Uterus (tissue), 2 donors: ENCODE measurements at regions not wholly inside any gene's neighbourhood (a gene's known extent, or its start where the extent isn't known, plus 50 kb on each side); places are given as distances from the start of the nearest gene placed in this dataset.

Source experiments
- POLR2A ChIP-seq, 2 donors: fragments of 450-650 bp; IDR thresholded peaks; one replicate each; pipeline ENCODE4 v1.6.1; 2016; ENCODE audit warnings: antibody characterized with exemption in 2 of 2, mild to moderate bottlenecking in 1 of 2, moderate library complexity in 1 of 2
- TF ChIP-seq, protein P1 (sequence below), 4 experiments: fragments of 200-600 bp in 2 of 4; fragments of 450-650 bp in 2 of 4; sonication (generic) in 2 of 4; IDR thresholded peaks; one replicate each; pipeline ENCODE4 v1.5.1; 2016 to 2019; ENCODE audit warnings: antibody characterized with exemption in 4 of 4, mild to moderate bottlenecking in 2 of 4, moderate library complexity in 1 of 4

DNA sequence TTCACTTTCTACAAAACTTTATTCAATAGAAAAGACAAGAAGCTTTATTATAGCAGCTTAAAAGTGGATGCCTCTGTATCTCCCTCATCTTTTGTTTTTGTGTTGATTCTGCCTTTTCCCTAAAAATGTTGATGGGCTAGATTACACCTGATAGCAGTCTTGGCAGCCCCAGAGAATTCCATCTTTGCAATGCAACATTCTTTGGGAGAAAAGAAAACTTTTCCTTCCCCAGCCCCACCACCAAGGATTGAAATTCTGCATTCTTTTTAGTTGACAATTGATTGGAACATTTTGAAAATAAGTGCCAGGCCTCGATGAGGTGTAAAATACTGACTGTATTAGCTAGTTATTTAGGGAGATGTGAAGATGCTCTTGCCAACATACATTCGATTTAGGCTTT is 306.8 kb upstream of the G2E3 start:
- no peak for TF ChIP-seq POLR2A (IDR thresholded peaks at IDR 0.05)
- TF ChIP-seq, protein P1, sequence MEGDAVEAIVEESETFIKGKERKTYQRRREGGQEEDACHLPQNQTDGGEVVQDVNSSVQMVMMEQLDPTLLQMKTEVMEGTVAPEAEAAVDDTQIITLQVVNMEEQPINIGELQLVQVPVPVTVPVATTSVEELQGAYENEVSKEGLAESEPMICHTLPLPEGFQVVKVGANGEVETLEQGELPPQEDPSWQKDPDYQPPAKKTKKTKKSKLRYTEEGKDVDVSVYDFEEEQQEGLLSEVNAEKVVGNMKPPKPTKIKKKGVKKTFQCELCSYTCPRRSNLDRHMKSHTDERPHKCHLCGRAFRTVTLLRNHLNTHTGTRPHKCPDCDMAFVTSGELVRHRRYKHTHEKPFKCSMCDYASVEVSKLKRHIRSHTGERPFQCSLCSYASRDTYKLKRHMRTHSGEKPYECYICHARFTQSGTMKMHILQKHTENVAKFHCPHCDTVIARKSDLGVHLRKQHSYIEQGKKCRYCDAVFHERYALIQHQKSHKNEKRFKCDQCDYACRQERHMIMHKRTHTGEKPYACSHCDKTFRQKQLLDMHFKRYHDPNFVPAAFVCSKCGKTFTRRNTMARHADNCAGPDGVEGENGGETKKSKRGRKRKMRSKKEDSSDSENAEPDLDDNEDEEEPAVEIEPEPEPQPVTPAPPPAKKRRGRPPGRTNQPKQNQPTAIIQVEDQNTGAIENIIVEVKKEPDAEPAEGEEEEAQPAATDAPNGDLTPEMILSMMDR (IDR thresholded peaks at IDR 0.05), result no peak
